T47D (cell line): ENCODE measurements at regions not wholly inside any gene's neighbourhood (a gene's known extent, or its start where the extent isn't known, plus 50 kb on each side); places are given as distances from the start of the nearest gene placed in this dataset.

Experiments
- DNase-seq, 2 experiments: peaks; one replicate each; pipeline versions ENCODE4 v3.0.0 to v3.0.0-alpha.2; 2011 to 2012; ENCODE audit warnings: low read depth in 1 of 2, low spot score in 1 of 2
- JUND ChIP-seq: IDR thresholded peaks from 2 replicates; pipeline ENCODE4 v1.6.1; 2012; ENCODE audit warnings: low read depth
- in situ Hi-C: cut with HindIII; loops from 2 replicates; pipeline ENCODE4 v1.10.0; 2016; ENCODE audit warnings: low sequenced_read_pairs, low pct_unique_long_range_greater_than_20kb

DNA sequence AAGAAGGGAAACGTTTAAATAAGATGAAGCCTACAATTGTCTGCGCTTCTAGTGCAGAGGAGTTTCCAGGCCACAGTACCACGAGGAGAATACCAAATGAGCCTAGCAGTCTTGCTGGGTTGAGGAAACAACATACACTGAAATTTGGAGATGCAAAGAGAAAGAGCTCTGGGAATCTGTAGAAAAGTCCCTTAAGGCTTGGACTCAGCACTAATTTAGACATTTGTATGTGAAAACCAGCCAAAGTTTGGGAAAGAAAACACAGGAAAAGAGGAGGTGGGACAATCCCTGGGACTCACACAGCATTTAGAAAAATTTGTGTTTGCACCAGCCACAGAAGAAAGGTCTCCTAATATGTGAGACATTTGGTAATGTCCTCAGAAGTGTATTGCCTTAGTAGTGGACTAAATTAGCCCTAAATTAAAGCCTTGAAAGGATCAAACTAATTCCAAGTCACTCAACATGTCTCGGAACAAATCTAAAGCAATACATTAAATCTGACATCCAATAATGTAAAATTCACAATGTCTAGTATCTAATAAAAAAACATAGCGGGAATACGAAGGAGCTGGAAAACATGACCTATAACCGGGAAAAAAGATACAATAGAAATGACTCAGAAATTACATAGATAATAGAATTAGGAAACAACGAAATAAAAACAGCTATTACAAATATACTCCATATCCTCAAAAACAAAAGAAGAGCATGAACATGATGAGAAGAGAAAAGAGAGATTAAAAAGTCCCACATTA is 187.1 kb upstream of the NAMPT start:
- no peak for DNase-seq
- in situ Hi-C loops = no loop called here
- TF ChIP-seq JUND = no peak

DNA sequence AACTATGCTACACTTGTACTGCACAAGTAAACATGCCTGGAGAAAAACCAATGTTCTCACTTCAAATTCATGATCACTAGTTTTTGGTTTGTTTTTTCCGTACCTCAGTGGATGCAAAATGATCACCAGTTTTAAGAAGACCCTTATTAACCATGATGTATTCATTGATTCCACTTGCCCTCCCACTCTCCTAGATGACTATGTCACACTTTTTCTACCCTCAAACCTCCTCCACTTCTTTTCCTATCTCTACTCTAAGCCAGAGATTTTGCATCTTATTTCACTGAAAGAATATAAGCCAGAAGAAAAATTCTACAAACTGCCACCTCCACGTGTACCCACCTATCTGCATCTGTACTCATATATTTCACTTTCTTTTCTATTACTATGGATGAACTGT is 186.2 kb upstream of the NAMPT start:
- TF ChIP-seq JUND = no peak
- in situ Hi-C loops = no loop called here

DNA sequence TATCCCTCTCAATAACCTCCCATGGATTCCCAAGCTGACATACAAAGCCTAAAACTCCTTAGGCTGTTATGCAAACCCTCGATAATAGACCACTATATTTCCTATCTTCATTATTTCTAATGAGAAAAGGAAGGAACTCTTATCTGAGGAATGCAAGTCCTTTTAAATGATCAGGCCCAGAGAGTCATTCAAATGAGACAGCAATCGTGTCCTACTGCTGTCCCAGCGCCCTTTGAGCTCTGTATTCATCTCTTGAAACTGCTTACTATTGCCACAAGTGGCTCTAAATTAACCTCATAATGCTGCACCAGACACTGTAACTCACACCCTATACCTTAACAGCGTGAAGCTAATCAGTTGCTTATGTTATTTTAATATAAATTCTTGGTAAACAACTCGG is 182.1 kb upstream of the NAMPT start:
- in situ Hi-C loops = no loop called here
- no peak for TF ChIP-seq JUND
- DNase-seq = no peak

More for the DNA sequence above, 186.2 kb upstream of the NAMPT start:
- no peak for DNase-seq

DNA sequence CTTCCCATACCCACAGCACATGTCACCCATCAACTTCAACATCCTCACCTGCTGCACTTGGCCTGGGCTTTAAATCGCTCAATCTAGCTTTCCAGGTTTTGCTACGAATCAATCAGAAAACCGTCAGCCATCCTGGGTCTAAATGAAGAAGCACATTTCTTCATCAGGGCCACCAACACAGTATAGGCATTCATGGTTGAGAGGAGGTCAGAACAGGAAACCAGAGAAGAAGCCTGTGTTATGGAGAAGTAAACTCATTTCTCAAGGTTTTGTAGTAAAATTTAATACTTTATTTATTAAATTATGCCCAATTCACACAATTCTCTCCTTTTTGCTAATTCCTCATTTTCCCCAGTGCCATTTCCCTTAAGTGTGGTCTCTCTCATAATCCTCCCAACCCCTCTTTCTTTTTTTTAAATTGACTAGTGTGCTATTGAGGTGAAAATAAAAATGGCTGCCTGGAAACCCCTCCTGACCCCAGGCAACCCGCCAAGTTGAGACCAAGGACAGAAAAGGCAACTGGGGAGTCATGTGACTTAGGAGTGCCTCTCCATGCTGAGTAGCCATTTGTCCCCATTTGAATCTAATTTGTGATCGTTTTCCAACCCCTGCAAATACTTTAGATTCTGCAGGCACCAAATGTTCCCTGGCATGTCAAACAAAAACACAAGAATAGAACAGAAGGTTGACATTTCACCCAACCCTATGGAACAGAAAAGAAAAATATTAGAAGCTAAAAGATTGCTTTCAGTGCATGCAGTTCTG is 181.1 kb upstream of the NAMPT start:
- no peak for TF ChIP-seq JUND
- in situ Hi-C loops = no loop called here
- no peak for DNase-seq

DNA sequence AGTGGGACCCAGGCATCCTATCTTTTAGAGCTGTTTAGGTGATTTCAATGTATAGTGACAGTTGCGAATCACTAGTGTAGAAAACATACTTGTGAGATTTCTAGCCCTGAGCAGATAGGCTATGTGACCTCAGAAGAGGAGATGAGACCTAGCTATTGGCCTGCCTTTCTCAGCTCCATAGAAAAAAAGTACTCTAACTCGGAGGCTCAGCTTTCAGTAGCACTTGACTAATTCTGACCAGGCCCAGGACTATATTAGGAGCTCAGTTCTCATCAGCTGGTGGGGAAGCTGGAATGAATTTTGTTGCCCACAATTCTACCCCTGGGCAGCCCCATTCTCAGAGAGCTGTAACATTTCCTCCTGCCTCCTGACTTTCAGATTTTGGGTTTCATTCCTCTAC is 179.9 kb upstream of the NAMPT start:
- TF ChIP-seq JUND = no peak
- no peak for DNase-seq
- in situ Hi-C loops = no loop called here

DNA sequence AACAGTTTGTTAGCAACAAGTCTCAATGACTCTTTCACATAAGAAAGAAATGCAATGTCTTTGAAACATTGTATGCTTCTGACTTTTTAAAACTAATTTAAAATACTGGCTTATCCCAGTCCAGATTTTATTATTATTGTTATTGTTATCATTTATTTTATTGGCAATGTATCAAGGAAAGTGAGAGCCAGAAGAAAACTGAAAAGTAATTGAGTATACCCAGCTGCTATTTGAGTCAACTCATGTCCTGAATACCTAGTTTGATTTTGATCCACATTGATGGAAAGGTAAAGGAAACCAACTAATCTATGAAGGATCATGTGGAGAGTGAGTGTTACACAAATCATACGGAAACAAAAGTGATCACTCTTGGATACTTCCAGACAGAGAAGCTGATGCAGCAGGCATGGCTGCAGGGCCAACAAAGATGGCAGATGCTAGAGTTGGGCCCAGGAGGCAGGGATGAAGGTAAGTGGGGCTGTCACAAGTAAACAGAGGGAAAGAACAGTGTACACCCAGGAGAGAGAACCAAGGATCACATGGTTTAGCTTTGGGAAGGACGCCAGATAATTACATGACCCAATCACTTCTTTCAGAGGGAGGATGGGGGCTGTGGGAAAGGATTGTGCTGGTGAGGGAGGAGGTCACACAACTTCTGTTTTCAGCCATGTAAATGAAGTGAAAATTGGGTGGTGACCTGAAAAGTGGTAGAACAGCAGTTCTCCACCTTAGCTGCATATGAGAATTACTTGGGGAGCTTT is 179.2 kb upstream of the NAMPT start:
- no peak for TF ChIP-seq JUND
- no peak for DNase-seq
- in situ Hi-C loops = no loop called here

DNA sequence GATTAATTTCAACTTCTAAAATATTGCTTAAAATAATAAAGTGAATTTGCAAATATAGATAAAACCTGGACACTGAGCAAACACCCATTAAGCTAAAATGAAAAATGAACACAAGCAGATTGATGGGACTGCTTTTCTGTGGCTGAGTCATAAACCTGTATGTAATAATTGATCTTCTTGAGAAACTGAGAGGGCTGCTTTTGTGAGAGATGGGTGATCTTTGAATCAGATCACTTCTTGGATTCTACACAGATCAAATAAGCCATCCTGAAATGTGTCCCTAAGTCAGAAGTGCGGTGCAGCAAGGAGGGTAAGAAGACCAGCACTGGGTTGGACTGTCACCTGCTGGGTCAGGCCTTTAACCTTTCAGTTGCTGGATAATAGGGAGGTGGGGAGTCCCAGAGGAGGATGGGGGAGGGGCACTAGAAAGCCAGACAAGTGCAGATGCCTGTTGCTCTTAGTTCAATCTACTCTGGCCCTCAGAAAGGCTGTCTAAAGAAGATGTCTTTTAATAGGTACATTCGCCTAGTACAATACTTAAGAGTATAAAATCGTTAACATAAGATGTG is 178.2 kb upstream of the NAMPT start:
- TF ChIP-seq JUND = no peak
- in situ Hi-C loops = no loop called here
- no peak for DNase-seq

DNA sequence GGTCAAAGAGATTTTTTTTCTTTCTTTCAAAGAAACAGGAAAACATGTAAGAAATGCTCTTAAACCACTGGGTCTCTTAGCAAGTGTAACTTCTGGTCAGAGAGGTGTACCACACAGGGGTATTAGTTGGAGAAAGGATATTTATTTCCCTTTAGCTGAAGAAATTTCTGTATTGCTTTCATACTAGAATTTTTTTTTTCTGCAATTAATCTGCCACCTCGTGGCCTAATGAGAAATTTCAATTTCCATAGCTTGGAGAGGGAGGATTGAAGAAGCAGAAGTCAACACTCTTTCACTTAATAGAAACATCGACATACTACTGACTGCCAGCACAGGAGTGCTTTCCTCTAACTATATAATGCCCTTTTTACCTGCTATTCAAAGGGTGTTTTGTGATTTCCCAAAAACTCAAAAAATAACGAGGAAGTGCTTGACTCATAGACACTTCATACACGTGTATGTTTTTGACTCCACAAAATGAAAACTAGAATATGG is 177.6 kb upstream of the NAMPT start:
- DNase-seq = peak in 1 of 2 experiments; percentile 56
- in situ Hi-C loops = no loop called here
- no peak for TF ChIP-seq JUND

DNA sequence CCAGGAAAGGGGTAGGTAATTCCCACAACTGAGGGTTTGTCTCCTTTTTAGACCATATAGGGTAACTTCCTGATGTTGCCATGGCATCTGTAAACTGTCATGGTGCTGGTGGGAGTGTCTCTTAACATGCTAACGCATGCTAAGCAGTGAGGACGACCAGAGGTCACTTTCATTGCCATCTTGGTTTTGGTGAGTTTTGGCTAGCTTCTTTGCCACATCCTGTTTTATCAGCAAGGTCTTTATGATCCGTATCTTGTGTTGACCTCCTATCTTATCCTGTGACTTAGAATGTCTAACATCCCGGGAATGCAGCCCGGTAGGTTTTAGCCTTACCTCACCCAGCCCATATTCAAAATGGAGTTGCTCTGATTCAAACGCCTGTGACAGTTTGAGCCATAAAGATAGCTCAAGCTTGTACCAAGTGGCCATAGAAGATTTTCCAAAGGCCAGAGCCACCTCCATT is 176.0 kb upstream of the NAMPT start:
- no peak for TF ChIP-seq JUND
- in situ Hi-C loops = no loop called here
- DNase-seq = no peak

DNA sequence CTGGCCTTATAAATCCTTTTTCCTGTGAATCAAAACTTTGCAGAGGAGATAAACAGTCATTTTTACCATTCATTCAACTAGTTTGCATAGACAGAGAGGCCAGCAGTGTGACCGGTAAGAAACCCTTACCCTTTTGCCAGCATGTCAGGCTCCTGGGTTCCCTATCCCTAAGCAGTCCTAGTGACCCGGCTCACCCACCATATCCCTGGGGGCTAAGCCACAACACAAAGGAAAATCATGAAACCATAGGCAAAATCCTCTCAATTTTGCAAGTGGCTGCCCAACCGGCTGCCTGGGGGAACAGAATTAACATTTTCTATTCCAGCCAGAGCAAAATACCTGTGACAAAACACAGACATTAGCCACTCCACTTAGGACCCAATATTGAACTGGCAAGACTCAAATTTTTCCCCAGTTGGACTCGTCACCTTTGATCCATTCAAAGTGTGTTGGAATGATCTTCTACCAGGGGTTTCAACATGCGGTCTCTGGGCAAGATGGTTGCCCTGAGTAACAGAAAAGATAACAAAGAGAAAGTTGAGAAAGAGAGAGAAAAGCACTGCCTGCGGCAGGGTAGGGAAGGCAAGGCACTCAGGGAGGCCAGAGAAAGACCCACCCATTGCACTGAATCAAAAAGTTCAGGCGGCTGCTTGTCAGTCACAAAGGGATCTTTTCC is 174.8 kb upstream of the NAMPT start:
- in situ Hi-C loops = no loop called here
- no peak for TF ChIP-seq JUND
- no peak for DNase-seq

DNA sequence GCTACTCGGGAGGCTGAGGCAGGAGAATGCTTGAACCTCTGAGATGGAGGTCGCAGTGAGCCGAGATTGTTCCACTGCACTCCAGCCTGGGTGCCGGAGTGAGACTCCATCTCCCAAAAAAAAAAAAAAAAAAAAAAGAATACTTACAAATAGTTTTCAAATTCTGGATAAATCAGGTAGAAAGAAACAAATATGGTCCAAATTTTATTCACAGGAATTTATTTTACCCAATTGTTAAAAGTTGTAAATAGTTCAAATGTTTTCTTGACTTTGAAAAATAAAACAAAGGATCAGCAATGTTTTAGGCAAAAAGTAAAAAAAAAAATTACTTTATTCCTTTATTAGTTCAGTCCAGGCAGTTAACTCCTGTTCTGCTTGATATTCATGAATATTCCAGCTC is 172.9 kb upstream of the NAMPT start:
- no peak for DNase-seq
- no peak for TF ChIP-seq JUND
- in situ Hi-C loops = no loop called here

DNA sequence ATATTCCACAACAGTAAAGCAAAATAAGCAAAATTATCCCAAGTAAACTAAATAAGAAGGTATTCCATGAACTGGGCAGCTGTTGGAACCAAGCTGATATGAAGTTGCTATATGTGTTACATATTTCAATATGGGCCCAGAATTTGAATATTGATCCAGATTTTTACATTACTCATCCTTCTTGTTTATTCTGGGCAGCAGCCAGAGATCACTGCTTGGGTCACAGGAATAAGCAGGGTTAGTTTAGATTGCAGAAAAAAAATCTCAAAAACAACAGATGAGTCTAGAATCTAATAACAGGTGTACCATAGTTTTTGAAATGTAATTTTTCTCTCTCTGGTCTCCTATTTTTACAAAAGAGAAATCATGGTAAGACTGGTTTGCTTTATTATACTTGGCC is 171.5 kb upstream of the NAMPT start:
- DNase-seq = no peak
- TF ChIP-seq JUND = no peak
- in situ Hi-C loops = no loop called here
